Lower leg skin (tissue), 4 donors: ENCODE measurements at regions not wholly inside any gene's neighbourhood (a gene's known extent, or its start where the extent isn't known, plus 50 kb on each side); places are given as distances from the start of the nearest gene placed in this dataset.
"Not testable (repeated sequence)": the region's sequence is repeated elsewhere in the genome, so short reads cannot be mapped to it uniquely, and the experiment has no call there.

Experiments used
- DNase-seq, 2 donors: peaks; one replicate each; pipeline ENCODE4 v3.0.0-alpha.2; 2019; ENCODE audit warnings: low spot score in 2 of 2
- H3K4me3 ChIP-seq: fragments of 200-600 bp; sonication (generic); 2 replicates; pipeline ENCODE4 v1.5.1; 2017; ENCODE audit warnings: mild to moderate bottlenecking, low read depth; ENCODE audit not compliant: poor library complexity, severe bottlenecking
- CTCF ChIP-seq, 3 donors: fragments of 450-650 bp; IDR thresholded peaks; one replicate each; pipeline ENCODE4 v1.5.1; 2016; ENCODE audit warnings: antibody characterized with exemption in 3 of 3, mild to moderate bottlenecking in 3 of 3, moderate library complexity in 2 of 3
- POLR2A ChIP-seq, 2 donors: fragments of 450-650 bp; IDR thresholded peaks; one replicate each; pipeline ENCODE4 v1.6.1; 2016 to 2017; ENCODE audit warnings: antibody characterized with exemption in 2 of 2, mild to moderate bottlenecking in 1 of 2, moderate library complexity in 1 of 2
- WGBS, 2 donors: methylation state at CpG; one replicate each; pipeline ENCODE4 v1.1.5; 2018; 5-methylcytosine and 5-hydroxymethylcytosine counted together
- intact Hi-C: fragments of 100-400 bp; cut with DNase I; formaldehyde crosslinking; loops from one replicate; pipeline ENCODE4 v1.15.0; 2023; ENCODE audit warnings: low total_unique reads

- H3K4me3 ChIP-seq: no peak overlapping the region
- intact Hi-C loops: no loop called here
- DNase-seq: no peak
- TF ChIP-seq CTCF (IDR thresholded peaks at IDR 0.05) (no peak), POLR2A (IDR thresholded peaks at IDR 0.05) (no peak)
- 65 to 70% methylated on average over 2 of the region's 2 CpGs for WGBS, 2 donors
These were observed 124.8 kb upstream of the CCNG1 start for GRCh38 chr5:163312598-163312997.

GRCh38 chr5:163313049-163313448 is 124.3 kb upstream of the CCNG1 start:
- H3K4me3 ChIP-seq, DNase-seq, intact Hi-C loops: not testable (repeated sequence)
- 67 to 77% methylated on average over 7 of the region's 7 CpGs for WGBS, 2 donors

GRCh38 chr5:163316374-163316773 is 121.0 kb upstream of the CCNG1 start:
- intact Hi-C loops: not testable (repeated sequence)

GRCh38 chr5:163318707-163319106 is 118.7 kb upstream of the CCNG1 start:
- intact Hi-C loops: no loop called here
- 94 to 95% methylated on average over 13 to 14 of the region's 14 CpGs for WGBS, 2 donors

More at GRCh38 chr5:163316374-163316773, 121.0 kb upstream of the CCNG1 start:
- WGBS, 2 donors: 80 to 85% methylated on average over 6 of the region's 6 CpGs
- H3K4me3 ChIP-seq, DNase-seq: not testable (repeated sequence)

GRCh38 chr5:163321511-163321910 is 115.9 kb upstream of the CCNG1 start:
- no peak for DNase-seq
- H3K4me3 ChIP-seq: no peak overlapping the region
- 82 to 89% methylated on average over 2 of the region's 2 CpGs for WGBS, 2 donors
- intact Hi-C loops: no loop called here
- TF ChIP-seq CTCF (IDR thresholded peaks at IDR 0.05): no peak
- TF ChIP-seq POLR2A (IDR thresholded peaks at IDR 0.05): no peak

More at GRCh38 chr5:163318707-163319106, 118.7 kb upstream of the CCNG1 start:
- no peak for DNase-seq
- H3K4me3 ChIP-seq: no peak overlapping the region
- TF ChIP-seq CTCF (IDR thresholded peaks at IDR 0.05): no peak
- TF ChIP-seq POLR2A (IDR thresholded peaks at IDR 0.05): no peak

- intact Hi-C loops: no loop called here
- no peak overlapping the region for H3K4me3 ChIP-seq
- WGBS, 2 donors: 62 to 67% methylated on average over 9 of the region's 9 CpGs
- DNase-seq: no peak
- no peak for TF ChIP-seq POLR2A (IDR thresholded peaks at IDR 0.05)
- no peak for TF ChIP-seq CTCF (IDR thresholded peaks at IDR 0.05)
These were observed 106.4 kb upstream of the CCNG1 start for GRCh38 chr5:163330723-163331668.

- 71 to 74% methylated on average over 5 of the region's 5 CpGs for WGBS, 2 donors
- intact Hi-C loops, H3K4me3 ChIP-seq, DNase-seq: not testable (repeated sequence)
These were observed 101.3 kb upstream of the CCNG1 start for GRCh38 chr5:163336074-163336473.
